ENCODE measurements at regions not wholly inside any gene's neighbourhood (a gene's known extent, or its start where the extent isn't known, plus 50 kb on each side); places are given as distances from the start of the nearest gene placed in this dataset.

- TF ChIP-seq CTCF (IDR thresholded peaks at IDR 0.05; ENCODE audit: low read depth, low read length, poor library complexity, severe bottlenecking) (no peak), EZH2phosphoT487 (IDR thresholded peaks at IDR 0.05; ENCODE audit: borderline replicate concordance, low read length) (no peak)
Observed at GRCh38 chrX:39795605-39796004, 302.2 kb downstream of the BCOR start.

All from DOHH2 (cell line).